ENCODE measurements at regions not wholly inside any gene's neighbourhood (a gene's known extent, or its start where the extent isn't known, plus 50 kb on each side); places are given as distances from the start of the nearest gene placed in this dataset.

DNA sequence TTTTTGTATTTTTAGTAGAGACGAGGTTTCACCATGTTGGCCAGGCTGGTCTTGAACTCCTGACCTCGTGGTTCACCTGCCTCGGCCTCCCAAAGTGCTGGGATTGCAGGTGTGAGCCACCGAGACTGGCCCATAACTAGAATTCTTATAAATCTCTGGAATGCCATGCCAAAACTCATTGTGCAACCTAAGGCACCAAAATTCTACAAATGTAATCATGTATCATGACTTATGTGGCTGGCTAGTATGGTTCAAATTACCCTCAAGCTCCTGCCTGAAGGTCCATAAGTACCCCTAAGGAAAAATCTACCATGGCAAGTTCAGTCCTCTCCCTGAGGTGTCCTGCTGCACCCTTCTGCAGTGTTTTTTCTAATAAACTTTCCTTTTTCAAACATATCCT lies 63.8 kb upstream of the CSF1 start (continued):
- no peak for TF ChIP-seq TSHZ1 (tag by site-specific recombination; IDR thresholded peaks at IDR 0.05; ENCODE audit: borderline replicate concordance)

- no peaks in the 10 kb centered on the region for H3K36me3 ChIP-seq (ENCODE audit: control insufficient read depth in 2 of 2, insufficient read depth in 1 of 2, low read length in 2 of 2)
- no peaks in the 10 kb centered on the region for H3K9me3 ChIP-seq (ENCODE audit: control insufficient read depth, insufficient read depth, low read depth, low read length)
- ChIA-PET POLR2A (no interaction called here), CTCF (interaction anchor here (0.7 to 1.5 kb wide), 3 partner anchors 54 to 138 kb away, joined by 3 read pairs; no protein-coding TSS in a partner anchor)
- no peak overlapping the region for H3K27ac ChIP-seq (ENCODE audit: extremely low read depth, low read depth, low read length)
- TF ChIP-seq TCF7L2 (IDR thresholded peaks at IDR 0.05; ENCODE audit: borderline replicate concordance, low read depth, low read length) (peak; percentile 68), ZNF549 (tag by site-specific recombination; IDR thresholded peaks at IDR 0.05) (no peak)
- no peaks in the 10 kb centered on the region for H3K4me1 ChIP-seq (ENCODE audit: control insufficient read depth, insufficient read depth, low read length)
- H3K4me3 ChIP-seq (ENCODE audit: low read depth, low read length) = no peak overlapping the region
These were observed 64.5 kb upstream of the CSF1 start for GRCh38 chr1:109846162-109846561.

- Histone ChIP-seq H3K27ac (ENCODE audit: extremely low read depth, low read depth, low read length) (no peak overlapping the region), H3K36me3 (ENCODE audit: control insufficient read depth in 2 of 2, insufficient read depth in 1 of 2, low read length in 2 of 2) (no peaks in the 10 kb centered on the region), H3K4me1 (ENCODE audit: control insufficient read depth, insufficient read depth, low read length) (no peaks in the 10 kb centered on the region), H3K9me3 (ENCODE audit: control insufficient read depth, insufficient read depth, low read depth, low read length) (no peaks in the 10 kb centered on the region), H3K4me3 (ENCODE audit: low read depth, low read length) (no peak overlapping the region)
- TF ChIP-seq ZNF324 (tag by site-specific recombination; IDR thresholded peaks at IDR 0.05) (no peak), ZNF768 (tag by site-specific recombination; IDR thresholded peaks at IDR 0.05) (no peak), ZNF366 (tag by site-specific recombination; conservative IDR thresholded peaks at IDR 0.05) (no peak), ZNF48 (tag by site-specific recombination; IDR thresholded peaks at IDR 0.05) (no peak), ZNF704 (tag by site-specific recombination; IDR thresholded peaks at IDR 0.05) (no peak), YY1 (tag by site-specific recombination; IDR thresholded peaks at IDR 0.05) (no peak), ZNF623 (tag by site-specific recombination; IDR thresholded peaks at IDR 0.05) (no peak), ZSCAN30 (tag by site-specific recombination; IDR thresholded peaks at IDR 0.05) (no peak), ZNF274 (IDR thresholded peaks at IDR 0.05; ENCODE audit: low read length) (no peak), ZNF274 (tag by site-specific recombination; IDR thresholded peaks at IDR 0.05; ENCODE audit: borderline replicate concordance) (no peak), ZNF654 (tag by site-specific recombination; IDR thresholded peaks at IDR 0.05; ENCODE audit: low read depth) (no peak), ZNF660 (tag by site-specific recombination; IDR thresholded peaks at IDR 0.05) (no peak), ZNF501 (tag by site-specific recombination; IDR thresholded peaks at IDR 0.05) (no peak), ZFP69B (tag by site-specific recombination; IDR thresholded peaks at IDR 0.05) (no peak), ZNF488 (tag by site-specific recombination; IDR thresholded peaks at IDR 0.05) (no peak), ZNF248 (tag by site-specific recombination; IDR thresholded peaks at IDR 0.05) (no peak)
- TF ChIP-seq, protein P1, sequence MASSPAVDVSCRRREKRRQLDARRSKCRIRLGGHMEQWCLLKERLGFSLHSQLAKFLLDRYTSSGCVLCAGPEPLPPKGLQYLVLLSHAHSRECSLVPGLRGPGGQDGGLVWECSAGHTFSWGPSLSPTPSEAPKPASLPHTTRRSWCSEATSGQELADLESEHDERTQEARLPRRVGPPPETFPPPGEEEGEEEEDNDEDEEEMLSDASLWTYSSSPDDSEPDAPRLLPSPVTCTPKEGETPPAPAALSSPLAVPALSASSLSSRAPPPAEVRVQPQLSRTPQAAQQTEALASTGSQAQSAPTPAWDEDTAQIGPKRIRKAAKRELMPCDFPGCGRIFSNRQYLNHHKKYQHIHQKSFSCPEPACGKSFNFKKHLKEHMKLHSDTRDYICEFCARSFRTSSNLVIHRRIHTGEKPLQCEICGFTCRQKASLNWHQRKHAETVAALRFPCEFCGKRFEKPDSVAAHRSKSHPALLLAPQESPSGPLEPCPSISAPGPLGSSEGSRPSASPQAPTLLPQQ (tag by site-specific recombination; IDR thresholded peaks at IDR 0.05) = no peak
- TF ChIP-seq, protein P2, sequence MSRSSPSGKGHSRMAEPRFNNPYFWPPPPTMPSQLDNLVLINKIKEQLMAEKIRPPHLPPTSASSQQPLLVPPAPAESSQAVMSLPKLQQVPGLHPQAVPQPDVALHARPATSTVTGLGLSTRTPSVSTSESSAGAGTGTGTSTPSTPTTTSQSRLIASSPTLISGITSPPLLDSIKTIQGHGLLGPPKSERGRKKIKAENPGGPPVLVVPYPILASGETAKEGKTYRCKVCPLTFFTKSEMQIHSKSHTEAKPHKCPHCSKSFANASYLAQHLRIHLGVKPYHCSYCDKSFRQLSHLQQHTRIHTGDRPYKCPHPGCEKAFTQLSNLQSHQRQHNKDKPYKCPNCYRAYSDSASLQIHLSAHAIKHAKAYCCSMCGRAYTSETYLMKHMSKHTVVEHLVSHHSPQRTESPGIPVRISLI (tag by site-specific recombination; IDR thresholded peaks at IDR 0.05) = no peak
- TF ChIP-seq, protein P3, sequence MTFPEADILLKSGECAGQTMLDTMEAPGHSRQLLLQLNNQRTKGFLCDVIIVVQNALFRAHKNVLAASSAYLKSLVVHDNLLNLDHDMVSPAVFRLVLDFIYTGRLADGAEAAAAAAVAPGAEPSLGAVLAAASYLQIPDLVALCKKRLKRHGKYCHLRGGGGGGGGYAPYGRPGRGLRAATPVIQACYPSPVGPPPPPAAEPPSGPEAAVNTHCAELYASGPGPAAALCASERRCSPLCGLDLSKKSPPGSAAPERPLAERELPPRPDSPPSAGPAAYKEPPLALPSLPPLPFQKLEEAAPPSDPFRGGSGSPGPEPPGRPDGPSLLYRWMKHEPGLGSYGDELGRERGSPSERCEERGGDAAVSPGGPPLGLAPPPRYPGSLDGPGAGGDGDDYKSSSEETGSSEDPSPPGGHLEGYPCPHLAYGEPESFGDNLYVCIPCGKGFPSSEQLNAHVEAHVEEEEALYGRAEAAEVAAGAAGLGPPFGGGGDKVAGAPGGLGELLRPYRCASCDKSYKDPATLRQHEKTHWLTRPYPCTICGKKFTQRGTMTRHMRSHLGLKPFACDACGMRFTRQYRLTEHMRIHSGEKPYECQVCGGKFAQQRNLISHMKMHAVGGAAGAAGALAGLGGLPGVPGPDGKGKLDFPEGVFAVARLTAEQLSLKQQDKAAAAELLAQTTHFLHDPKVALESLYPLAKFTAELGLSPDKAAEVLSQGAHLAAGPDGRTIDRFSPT (tag by site-specific recombination; IDR thresholded peaks at IDR 0.05) = no peak
- ChIA-PET POLR2A (no interaction called here), CTCF (interaction anchor here (0.7 to 1.5 kb wide), 3 partner anchors 54 to 138 kb away, joined by 3 read pairs; no protein-coding TSS in a partner anchor)
These were observed 65.0 kb upstream of the CSF1 start for GRCh38 chr1:109845658-109846057.

Data from HEK293 (cell line).